HG03432 (cell line): ENCODE measurements at regions not wholly inside any gene's neighbourhood (a gene's known extent, or its start where the extent isn't known, plus 50 kb on each side); places are given as distances from the start of the nearest gene placed in this dataset.

Experiments
- ATAC-seq: cut with Tn5 transposase; IDR thresholded peaks from one replicate; pipeline ENCODE4 v1.9.1; 2021; ENCODE audit warnings: mild to moderate bottlenecking, moderate library complexity; ENCODE audit not compliant: unreplicated experiment

DNA sequence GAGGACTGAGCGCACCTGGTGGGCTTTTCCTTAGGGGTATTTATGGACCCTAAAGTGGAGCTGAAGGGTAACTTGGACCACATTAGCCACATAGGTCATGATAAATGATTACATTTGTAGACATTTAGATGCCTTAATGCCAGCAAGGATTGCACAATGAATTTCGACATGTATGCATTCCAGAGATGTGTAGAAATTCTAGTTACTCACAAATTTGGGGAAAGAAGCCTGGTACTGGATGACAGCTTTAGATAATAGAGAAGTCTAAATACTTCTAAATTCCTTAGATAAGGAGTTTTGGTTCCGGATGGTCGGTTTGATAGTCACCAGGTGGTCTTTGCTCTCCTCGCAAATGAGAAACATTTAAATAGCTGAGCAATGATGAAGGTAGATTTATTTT is 609.5 kb upstream of the PRKX start:
- no peak for ATAC-seq

DNA sequence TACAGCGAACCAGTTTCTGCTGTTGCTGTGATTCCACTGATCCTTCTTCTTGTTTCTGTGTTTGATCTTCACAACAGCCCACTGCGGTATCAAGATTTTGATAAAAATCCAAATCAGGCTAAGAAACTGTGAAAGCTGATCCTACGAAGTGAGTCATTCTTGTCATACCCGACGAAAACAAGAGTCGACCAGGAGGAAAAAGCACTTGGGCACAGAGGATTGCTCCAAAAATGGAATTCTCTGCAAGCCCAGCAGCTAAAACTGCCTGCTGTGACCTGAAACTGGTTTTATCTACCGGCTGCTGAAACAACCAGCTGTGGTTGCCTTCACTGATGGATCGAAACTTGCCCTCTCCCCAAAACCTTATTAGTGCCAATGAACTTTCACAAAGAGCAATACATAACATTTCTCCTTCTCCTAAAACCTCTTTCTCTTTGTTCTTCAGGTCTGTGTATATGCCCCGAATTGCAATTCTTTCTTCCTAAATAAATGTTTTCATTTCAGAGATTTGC is 607.0 kb upstream of the PRKX start:
- ATAC-seq: no peak

DNA sequence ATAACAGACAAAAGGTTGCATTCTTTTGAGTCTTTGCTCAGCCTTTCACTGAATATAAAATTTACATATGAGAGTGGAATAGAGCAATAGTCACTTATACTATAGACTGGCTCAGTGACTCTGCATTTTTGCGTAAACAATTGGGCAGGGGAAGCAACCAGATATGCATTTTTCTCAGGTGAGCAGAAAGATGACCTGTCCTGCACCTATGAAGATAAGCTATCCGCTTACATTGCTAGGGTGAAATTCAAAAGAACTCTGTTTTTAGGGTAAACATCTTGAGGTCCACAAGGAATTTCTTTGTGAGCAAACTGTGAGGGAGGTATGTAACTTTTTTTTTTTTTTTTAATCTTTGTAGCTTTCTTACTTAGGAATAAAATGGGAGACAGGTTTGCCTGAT is 602.4 kb upstream of the PRKX start:
- ATAC-seq: no peak

DNA sequence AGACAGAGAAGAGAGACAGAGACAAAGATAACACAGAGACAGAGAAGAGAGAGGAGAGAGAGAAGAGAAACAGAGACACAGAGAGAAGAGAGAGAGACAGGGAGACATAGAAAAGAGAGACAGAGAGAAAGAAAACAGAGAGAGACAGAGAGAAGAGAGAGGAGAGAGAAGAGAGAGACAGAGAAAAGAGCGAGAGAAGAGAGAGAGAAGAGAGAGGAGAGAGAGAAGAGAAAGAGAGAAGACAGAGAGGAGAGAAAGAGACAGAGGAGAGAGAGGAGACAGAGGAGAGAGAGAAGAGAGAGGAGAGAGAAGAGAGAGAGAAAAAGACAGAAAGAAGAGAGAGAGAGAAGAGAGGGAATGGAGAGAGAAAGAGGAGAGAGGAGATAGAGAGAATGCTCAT is 601.1 kb upstream of the PRKX start:
- no peak for ATAC-seq

DNA sequence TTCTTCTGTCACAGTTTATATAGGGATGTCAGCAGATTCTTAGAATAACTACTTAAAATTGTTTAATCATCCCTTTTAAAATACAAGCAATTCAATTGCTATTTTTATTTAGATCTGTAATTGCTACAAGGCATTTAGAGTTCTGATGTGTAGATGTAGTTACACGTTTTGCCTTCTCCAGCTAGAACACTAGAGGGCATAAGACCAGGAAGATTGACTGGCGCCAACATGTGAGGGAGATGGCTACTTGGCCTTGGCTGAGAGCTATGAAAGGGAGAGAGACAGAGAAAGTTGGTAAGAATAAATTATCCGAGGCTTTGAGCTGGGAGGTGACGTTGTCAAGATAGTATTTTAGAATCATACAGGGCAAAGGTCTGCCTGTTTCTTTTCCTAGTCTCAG is 563.7 kb upstream of the PRKX start:
- no peak for ATAC-seq

DNA sequence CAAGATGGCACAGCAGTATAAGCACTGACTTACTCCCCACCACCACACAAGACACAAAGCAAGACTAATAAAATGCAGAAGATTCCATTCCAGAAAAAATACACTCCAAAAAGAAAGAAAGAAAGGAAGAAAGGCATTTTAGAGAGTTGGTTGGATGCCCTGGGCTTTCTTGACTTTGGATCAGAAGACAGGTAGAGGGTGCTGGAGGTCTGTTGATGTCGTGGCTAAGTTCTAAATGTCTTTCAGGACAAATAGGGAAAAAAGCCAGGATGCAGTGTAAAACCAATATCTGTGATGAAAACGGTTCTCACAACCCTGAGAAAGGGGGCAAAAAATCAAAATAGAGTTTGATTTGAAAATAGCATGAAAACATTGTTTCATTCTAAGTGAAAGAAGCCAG is 555.2 kb upstream of the PRKX start:
- ATAC-seq: no peak

DNA sequence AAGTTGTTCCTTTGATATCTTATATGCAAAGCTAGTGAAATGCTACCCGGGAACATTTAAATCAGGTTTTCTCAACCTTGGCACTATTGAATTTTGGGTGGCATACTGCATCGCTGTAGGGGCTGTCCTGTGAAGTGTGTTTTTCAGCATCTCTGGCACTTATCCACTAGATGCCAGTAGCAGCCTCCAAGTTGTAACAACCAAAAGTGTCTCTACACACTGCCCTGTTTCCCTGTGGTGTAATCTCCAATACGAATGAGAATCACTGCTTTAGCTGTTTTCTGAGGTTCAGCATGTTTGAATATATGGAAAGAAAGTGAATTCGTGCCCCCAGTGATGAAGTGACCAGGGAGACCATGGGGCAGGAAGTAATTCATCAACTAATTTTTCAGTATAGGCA is 551.6 kb upstream of the PRKX start:
- no peak for ATAC-seq

DNA sequence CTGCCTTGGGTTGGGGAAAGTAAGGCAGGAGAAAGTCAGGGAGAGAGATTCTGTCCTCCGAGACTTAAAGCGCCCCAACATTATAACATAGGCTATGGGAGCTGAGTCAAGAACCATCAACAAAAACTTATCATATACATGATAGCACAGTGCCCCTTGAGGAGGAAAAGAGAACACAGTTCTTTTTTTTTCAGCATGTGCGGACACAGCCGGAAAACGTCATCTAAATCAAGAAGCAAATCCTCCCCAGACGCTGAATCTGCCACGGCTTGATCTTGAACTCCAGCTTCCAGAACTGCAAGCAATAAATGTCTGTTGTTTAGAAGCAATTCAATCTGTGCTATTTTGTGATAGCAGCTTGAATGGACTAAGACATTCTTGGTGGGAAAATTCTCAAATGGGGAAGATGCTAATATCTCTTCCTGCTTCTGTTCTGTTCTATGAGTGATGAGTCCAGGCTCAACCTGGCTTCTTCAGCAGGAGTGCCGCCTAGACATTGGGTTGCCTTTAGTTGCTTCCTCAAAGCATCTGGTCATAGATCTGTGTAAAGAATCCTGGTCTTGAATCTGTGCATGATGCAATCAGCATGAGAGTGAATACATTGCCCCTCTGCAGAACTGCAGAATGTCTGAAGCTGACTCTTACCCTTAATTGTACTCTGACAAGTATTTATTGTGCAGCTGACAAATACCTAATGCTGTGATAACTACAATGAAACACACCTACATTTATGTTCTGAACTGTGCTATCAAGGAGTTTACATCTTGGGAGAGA is 549.8 kb upstream of the PRKX start:
- ATAC-seq: peak; percentile 47

DNA sequence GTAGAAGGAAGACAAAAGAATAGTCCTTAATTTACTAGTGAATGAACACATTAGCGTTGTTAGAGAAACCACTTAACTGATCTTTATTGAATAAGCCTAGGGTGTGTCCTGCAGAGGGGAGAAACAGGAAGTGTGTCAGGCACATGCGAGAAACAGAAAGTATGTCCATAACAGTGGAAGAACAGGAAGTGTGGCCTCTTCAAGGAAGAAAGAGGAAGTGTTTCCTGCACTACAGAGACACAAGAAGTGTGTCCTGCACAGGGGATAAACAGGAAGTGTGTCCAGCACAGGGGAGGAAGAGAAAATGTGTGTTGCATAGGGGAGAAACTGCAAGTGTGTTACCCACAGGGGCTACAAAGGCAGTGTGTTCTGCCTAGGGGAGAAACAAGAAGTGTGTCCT is 539.6 kb upstream of the PRKX start:
- no peak for ATAC-seq

DNA sequence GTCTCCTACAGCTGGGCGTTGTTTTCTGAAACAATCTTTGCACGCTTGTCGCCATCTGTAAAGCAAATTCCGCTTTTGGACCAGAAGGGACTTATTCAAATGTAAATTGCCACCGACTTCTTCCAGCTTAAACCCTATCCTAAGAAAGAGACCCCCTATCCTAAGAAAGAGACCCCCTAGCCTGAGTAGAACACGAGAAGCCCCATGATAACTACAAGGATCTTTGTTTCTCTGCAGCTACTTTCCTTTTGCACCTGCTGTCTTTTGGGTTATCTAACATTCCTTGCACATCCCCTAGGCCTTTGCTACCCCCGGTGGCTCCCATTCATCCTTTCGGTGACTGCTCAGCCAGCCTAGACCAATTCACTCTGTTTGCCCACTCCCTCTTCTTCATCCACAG is 536.0 kb upstream of the PRKX start:
- ATAC-seq: no peak

DNA sequence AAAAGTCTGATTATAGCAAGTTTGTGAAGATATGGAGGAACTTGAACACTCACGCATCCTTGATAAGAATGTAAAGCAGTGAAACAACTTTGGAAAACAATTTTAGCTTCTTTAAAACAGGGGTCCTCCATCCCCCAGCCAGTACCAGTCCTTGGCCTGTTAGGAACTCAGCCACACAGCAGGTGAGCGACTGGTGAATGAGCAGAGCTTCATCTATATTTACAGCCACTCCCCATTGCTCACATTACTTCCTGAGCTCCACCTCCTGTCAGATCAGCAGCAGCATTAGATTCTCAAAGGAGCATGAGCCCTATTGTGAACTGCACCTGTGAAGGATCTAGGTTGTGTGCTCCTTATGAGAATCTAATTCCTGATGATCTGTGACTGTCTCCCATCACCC is 530.3 kb upstream of the PRKX start:
- ATAC-seq: no peak

DNA sequence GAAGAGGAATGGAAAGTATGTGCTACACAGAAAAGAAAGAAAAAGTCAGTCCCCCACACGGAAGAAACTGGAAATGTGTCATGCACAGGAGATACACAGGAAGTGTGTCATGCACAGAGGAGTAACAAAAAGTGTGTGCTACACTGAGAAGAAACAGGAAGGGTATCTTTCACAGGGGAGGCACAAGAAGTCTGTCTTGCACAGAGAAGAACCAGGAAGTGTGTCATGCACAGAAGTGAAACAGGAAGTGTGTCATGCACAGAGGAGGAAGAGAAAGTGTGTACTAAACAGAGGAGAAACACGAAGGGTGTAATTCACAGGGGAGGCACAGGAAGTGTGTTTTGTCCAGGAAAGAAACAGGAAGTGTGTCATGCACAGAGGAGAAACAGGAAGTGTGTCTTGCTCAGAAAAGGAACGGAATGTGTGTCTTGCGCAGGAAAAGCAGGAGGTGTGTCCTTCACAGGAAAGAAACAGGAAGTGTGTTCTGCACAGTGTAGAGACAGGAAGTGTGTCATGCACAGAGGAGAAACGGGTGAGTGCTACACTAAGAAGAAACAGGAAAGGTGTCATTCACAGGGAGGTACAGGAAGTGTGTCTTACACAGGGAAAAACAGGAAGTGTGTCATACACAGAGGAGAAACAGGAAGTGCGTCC is 527.2 kb upstream of the PRKX start:
- peak; percentile 40 for ATAC-seq

DNA sequence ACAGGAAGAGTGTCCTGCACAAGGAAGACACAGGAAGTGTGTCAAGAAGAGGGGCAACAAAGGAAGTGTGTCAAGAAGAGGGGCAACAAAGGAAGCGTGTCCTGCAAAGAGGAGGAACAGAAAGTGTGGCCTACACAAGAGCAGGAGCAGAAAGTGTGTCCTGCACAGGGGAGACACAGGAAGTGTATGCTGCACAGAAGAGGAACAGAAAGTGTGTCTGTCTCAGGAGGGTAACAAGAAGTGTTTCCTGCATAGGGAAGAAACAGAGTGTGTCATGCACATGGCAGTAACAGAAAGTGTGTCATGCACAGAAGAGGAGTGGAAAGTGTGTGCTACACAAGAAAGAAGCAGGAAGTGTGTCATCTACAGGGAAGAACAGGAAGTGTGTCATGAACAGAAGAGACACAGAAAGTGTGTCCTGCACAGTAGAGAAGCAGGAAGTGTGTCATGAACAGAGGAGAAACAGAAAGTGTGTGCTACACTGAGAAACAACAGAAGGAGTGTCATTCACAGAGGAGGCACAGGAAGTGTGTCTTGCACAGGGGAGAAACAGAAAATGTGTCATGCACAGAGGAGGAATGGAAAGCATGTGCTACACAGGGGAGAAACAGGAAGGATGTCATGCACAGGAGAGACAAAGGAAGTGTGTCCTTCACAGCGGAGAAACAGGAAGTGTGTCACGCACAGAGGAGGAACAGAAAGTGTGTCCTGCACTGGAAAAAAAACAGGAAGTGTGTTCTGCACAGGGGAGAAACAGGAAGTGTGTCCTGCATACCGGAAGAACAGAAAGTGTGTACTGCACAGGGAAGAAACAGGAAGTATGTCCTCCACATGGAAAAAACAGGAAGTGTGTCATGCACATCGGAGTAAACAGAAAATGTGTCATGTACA is 526.4 kb upstream of the PRKX start:
- peak; percentile 39 for ATAC-seq

DNA sequence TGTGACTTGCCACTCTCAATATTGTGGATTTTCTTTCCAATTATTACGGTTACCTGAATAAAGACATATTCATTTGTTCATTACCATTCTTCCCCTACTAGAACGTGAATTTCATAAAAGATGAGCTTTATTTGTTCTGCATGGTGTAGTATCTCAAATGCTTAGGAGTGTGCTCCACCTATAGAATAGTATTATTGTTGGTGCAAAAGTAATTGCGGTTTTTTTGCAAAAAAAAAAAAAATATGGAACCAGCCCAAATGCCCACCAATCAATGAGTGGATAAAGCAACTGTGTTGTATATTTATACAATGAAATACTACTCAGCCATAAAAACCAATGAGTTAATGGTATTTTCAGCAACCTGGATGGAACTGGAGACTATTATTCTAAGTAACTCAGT is 525.5 kb upstream of the PRKX start:
- no peak for ATAC-seq

DNA sequence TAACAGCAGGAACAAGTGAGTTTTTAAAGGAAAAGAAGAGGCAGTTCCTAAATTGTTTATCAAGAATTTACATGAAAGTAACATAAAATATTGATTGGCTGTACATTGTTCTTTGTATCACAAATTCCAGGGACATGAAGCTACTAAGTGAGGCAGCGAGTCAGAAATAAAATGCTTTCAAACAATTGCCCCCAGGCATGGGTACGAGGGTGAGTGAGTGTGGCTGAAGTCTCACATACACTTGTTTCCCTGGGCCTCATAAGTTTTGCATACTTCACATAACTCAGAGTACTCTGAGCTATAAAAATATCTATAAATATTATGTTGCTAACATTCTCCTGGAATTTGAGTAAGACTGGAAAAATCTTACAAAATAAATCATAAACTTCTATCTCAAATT is 511.6 kb upstream of the PRKX start:
- ATAC-seq: no peak

DNA sequence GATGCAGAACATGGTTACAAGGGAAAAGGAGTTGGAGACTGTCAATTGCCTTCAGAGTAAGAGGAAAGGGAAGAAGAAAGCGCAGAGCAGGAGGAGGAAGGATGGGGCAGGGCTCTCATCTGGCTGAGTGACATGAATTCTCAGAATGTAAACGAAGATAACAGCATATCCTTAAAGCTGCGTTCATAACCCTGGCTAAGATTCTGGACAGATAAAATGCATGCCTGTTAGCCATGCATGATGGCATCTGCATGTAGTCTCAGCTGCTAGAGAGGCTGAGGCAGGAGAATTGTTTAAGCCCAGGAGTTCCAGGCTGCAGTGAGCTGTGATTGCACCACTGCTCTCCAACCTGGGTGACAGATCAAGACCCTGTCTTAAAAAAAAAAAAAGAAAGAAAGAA is 493.5 kb upstream of the PRKX start:
- ATAC-seq: no peak

DNA sequence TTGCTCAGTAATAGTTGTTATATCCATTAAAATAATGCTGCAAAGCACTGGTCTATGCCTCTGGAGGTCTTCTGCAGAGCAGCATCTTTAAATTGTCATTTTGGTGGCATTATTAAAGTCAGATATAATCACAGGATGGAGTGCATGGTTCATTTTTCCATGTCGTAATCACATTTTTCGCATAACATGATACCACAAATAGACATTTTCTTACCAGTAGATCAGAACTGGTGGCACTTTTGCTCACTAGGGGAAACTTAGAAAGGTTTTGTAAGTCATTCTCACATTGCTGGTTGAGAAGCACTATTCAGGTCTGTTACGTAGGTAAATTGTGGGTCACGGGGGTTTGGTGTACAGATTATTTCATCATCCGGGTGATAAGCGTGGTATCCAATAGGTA is 484.5 kb upstream of the PRKX start:
- no peak for ATAC-seq

DNA sequence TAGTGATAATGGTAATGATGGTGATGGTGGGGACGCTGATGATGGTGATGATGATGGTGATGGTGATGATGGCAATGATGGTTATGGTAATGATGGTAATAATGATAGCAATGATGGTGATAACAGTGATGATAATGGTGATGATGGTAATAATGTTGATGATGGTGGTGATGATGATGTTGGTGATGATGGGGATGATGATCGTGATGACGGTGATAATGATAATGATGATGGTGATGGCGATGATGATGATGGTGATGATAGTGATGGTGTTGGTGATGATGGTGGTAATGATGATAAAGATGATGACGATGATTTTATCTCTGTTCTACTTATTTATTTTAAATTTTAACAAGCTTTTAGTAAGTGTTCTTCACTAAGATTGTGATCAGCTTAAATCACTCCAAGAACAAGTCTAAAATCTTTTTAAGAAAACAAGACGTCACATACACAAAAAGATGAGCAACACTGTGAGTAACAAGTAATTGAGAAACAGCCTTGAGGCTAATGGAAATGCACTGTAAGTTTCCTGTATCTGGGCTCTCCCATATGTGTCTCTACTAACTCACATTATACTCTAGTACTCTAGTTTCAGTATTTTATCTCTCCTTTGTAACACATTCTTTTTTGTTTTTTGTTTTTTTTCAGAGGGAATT is 480.2 kb upstream of the PRKX start:
- no peak for ATAC-seq

DNA sequence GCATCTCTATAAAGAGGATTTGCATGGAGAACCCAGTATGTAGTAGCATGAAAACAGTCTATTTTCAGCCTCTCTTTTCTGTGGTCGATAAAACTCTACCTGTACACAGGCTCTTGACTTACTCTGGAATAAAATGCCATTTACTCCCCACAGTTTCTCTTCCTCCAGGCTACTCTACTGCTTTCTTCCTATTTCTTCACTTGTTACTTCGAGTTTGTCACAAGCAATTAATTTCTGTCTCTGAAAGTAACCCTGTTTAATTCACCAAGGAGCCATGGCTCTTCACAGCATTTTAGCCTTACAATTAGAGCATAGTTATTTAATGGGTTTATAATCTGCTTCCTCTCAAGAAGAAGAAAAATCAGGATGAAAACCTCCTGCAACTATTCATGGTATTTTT is 472.9 kb upstream of the PRKX start:
- ATAC-seq: no peak

DNA sequence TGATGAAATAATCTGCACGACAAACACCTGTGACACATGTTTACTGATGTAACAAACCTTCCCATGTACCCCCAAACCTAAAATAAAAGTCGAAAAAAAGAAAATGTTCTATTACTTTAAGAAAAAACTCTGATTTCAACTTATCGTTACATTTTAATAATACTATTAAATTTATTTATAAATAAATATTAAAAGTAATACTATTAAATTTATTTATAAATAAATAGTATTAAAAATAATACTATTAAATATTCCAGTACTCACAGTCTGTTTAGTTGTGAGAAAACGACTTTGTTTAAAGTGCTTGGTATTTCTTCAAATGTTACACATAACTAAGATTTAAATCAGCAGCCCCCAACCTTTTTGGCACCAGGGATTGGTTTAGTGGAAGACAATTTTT is 471.6 kb upstream of the PRKX start:
- no peak for ATAC-seq

DNA sequence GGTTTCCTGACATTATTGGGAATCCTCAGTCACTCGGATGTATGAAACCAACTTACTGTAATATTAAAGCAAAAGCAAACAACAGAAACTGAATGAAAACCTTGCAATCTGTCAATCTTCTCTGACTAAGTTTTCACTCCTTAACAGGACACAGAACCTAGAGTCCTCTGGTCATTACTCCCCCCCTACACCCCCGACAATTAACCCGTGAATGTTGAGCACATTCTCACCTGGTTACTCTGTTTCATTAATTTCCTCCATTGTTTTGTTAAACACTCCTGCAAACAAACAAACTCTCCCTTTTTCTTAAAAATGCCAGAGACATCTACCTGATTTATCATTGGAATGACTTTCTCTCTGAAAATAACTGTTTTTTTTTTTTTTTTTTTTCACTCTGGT is 469.0 kb upstream of the PRKX start:
- ATAC-seq: no peak
